Suprapubic skin (tissue), 4 donors: ENCODE measurements at regions not wholly inside any gene's neighbourhood (a gene's known extent, or its start where the extent isn't known, plus 50 kb on each side); places are given as distances from the start of the nearest gene placed in this dataset.

Source experiments
- POLR2A ChIP-seq, 2 donors: fragments of 450-650 bp; IDR thresholded peaks; one replicate each; pipeline ENCODE4 v1.6.1; 2017; ENCODE audit warnings: antibody characterized with exemption in 2 of 2, mild to moderate bottlenecking in 2 of 2, moderate library complexity in 2 of 2
- POLR2AphosphoS5 ChIP-seq, 3 donors: sonication (generic); formaldehyde crosslinking; IDR thresholded peaks; one replicate each; pipeline ENCODE4 v1.6.1; 2017; ENCODE audit warnings: antibody characterized with exemption in 3 of 3
- TF ChIP-seq, protein P1 (sequence below), 2 donors: fragments of 200-600 bp in 1 of 2; fragments of 450-650 bp in 1 of 2; sonication (generic) in 1 of 2; IDR thresholded peaks; one replicate each; pipeline ENCODE4 v1.5.1; 2016 to 2019; ENCODE audit warnings: antibody characterized with exemption in 2 of 2, mild to moderate bottlenecking in 1 of 2, moderate library complexity in 1 of 2

DNA sequence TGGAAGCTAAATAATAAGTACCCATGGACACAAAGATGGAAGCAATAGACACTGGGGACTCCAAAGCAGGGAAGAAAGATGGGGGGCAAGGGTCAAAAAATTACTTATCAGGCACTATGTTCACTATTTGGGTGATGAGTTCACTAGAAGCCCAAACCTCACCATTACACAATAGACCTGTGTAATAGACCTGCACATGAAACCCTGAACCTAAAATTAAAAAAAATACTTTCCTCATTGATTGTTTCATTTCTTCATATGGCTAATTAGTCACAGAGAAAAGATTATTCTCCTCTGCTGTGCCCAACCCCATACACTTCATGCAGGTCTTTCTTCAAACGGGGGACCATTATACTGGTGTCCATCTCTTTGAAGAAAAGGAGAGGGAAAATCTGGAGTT, 213.0 kb upstream of the DTNBP1 start:
- TF ChIP-seq, protein P1, sequence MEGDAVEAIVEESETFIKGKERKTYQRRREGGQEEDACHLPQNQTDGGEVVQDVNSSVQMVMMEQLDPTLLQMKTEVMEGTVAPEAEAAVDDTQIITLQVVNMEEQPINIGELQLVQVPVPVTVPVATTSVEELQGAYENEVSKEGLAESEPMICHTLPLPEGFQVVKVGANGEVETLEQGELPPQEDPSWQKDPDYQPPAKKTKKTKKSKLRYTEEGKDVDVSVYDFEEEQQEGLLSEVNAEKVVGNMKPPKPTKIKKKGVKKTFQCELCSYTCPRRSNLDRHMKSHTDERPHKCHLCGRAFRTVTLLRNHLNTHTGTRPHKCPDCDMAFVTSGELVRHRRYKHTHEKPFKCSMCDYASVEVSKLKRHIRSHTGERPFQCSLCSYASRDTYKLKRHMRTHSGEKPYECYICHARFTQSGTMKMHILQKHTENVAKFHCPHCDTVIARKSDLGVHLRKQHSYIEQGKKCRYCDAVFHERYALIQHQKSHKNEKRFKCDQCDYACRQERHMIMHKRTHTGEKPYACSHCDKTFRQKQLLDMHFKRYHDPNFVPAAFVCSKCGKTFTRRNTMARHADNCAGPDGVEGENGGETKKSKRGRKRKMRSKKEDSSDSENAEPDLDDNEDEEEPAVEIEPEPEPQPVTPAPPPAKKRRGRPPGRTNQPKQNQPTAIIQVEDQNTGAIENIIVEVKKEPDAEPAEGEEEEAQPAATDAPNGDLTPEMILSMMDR (IDR thresholded peaks at IDR 0.05) = no peak
- TF ChIP-seq POLR2AphosphoS5 (IDR thresholded peaks at IDR 0.05) = no peak
- no peak for TF ChIP-seq POLR2A (IDR thresholded peaks at IDR 0.05)
